SH-SY5Y (cell line): ENCODE measurements at regions not wholly inside any gene's neighbourhood (a gene's known extent, or its start where the extent isn't known, plus 50 kb on each side); places are given as distances from the start of the nearest gene placed in this dataset.

ENCODE experiments used
- GATA2 ChIP-seq: IDR thresholded peaks from 2 replicates; pipeline ENCODE4 v1.6.1; 2011; ENCODE audit warnings: mild to moderate bottlenecking, low read depth, low read length
- GATA3 ChIP-seq: IDR thresholded peaks from 2 replicates; pipeline ENCODE4 v1.6.1; 2011; ENCODE audit warnings: low read depth, mild to moderate bottlenecking, low read length, moderate library complexity

GRCh38 chr10:35972275-35972674 lies 330.2 kb upstream of the FZD8 start:
- TF ChIP-seq GATA3 (no peak), GATA2 (no peak)
